GDM1 (cell line): ENCODE measurements at regions not wholly inside any gene's neighbourhood (a gene's known extent, or its start where the extent isn't known, plus 50 kb on each side); places are given as distances from the start of the nearest gene placed in this dataset.
"Not testable (repeated sequence)": the region's sequence is repeated elsewhere in the genome, so short reads cannot be mapped to it uniquely, and the experiment has no call there.

Experiments used
- DNase-seq: peaks from one replicate; lab custom pipeline; 2025; lab: John Stamatoyannopoulos, UW

GRCh38 chr18:961644-962355 lies 57.1 kb downstream of the ADCYAP1 start:
- DNase-seq: no peak

DNA sequence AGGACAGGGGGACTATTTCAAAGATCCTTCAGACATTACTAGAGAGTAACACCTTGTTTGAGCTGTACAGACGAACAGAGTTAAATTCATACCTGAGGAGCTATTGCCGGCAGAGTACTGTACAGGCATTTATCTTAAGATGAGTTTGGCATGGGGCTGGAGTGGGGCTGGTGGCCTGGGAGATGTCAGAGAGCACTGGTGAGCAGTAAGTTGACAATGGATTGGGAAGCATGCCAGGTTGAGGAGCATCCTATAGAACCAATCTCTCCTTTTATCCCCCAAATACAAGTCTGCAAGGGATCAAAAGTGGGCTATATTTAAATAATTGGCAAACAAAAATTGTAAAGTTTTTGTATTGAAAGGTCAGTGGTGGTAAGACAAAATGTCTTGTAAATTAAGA lies 58.6 kb downstream of the ADCYAP1 start:
- no peak for DNase-seq

GRCh38 chr18:965921-966758 lies 61.5 kb downstream of the ADCYAP1 start:
- no peak for DNase-seq

DNA sequence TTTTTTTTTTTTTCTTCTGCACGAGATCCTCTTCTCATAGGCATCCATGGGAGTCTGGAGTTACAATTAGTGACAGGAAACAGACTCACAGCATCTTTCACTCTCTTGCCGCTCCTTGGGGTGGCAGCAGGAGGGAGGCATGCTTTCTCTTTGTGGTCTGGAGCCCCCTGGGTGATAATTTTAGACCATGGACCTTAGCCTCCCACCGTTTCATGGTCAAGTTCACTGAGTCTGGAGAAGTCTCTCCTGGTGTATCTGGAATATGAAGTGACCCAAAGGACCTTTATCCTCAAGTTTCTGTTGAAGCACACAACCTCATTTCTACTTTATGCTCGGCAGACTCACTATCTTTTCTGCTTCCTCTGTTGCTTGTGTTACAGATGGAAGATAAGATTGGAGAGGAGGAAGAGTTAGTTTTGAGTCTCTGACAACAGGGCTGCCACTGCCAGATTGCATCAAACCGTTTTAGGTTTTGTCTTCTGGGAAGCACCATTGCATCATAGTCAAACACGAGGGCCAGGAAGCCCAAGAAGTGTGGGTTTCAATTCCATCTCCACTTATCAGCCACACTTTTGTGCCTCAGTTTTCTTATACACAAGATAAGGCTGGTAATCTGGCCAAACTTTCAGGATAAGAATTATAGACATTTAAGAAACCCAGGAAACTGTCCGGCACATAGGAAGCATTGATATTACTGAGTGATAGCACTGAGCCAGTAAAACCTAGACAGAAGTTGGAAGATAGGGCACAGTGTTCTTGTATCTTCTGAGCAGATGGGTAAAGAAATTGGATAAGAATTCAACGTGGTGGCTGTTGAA lies 62.3 kb downstream of the ADCYAP1 start:
- no peak for DNase-seq

GRCh38 chr18:968910-969309 lies 64.2 kb downstream of the ADCYAP1 start:
- not testable (repeated sequence) for DNase-seq

- not testable (repeated sequence) for DNase-seq
Observed at GRCh38 chr18:969311-969710, 64.6 kb downstream of the ADCYAP1 start.

DNA sequence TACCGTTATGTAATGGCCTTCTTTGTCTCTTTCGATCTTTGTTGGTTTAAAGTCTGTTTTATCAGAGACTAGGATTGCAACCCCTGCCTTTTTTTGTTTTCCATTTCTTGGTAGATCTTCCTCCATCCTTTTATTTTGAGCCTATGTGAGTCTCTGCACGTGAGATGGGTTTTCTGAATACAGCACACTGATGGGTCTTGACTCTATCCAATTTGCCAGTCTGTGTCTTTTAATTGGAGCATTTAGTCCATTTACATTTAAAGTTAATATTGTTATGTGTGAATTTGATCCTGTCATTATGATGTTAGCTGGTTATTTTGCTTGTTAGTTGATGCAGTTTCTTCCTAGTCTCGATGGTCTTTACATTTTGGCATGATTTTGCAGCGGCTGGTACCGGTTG lies 69.9 kb downstream of the ADCYAP1 start:
- not testable (repeated sequence) for DNase-seq

DNA sequence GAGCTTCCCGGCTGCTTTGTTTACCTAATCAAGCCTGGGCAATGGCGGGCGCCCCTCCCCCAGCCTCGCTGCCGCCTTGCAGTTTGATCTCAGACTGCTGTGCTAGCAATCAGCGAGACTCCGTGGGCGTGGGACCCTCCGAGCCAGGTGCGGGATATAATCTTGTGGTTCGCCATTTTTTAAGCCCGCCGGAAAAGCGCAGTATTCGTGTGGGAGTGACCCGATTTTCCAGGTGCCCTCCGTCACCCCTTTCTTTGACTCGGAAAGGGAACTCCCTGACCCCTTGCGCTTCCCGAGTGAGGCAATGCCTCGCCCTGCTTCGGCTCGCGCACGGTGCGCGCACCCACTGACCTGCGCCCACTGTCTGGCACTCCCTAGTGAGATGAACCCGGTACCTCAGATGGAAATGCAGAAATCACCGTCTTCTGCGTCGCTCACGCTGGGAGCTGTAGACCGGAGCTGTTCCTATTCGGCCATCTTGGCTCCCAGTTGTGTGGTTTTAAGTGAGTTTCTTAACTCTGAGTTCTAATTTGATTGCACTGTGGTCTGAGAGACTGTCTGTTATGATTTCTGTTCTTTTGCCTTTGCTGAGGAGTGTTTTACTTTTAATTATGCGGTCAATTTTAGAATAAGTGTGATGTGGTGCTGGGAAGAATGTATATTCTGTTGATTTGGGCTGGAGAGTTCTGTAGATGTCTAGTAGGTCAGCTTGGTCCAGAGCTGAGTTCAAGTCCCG lies 71.9 kb downstream of the ADCYAP1 start:
- not testable (repeated sequence) for DNase-seq

- not testable (repeated sequence) for DNase-seq
Observed at GRCh38 chr18:977327-977726, 72.7 kb downstream of the ADCYAP1 start.

DNA sequence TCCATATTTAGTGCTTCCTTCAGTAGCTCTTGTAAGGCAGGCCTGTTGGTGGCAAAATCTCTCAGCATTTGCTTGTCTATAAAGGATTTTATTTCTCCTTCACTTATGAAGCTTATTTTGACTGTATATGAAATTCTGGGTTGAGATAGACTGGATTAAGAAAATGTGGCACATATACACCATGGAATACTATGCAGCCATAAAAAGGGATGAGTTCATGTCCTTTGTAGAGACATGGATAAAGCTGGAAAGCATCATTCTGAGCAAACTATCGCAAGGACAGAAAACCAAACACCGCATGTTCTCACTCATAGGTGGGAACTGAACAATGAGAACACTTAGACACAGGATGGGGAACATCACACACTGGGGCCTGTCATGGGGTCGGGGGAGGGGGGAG lies 73.1 kb downstream of the ADCYAP1 start:
- DNase-seq: not testable (repeated sequence)

DNA sequence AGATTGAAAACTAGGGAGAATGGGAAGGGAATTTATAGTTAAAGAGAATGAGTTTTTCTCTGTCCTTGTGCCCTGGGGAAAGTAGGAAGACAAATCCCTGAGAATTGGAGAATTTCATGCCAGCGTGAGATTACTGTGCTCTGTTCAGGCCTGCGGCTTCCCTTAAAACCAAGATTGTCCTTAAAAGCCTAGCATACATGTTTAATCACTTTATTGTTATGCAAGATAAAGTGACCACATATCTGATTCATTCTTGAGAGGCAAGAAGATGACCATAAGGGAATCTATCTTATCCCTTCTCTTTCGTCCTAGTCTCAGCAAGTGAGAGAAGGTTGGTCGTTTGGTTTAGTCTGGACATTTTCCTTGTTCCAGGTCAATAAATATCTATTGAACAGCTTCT lies 75.9 kb downstream of the ADCYAP1 start:
- DNase-seq: no peak

- DNase-seq: no peak
Observed at GRCh38 chr18:984004-984403, 79.3 kb downstream of the ADCYAP1 start.

GRCh38 chr18:985212-985661 lies 80.6 kb downstream of the ADCYAP1 start:
- no peak for DNase-seq

GRCh38 chr18:986051-986450 lies 81.4 kb downstream of the ADCYAP1 start:
- no peak for DNase-seq

DNA sequence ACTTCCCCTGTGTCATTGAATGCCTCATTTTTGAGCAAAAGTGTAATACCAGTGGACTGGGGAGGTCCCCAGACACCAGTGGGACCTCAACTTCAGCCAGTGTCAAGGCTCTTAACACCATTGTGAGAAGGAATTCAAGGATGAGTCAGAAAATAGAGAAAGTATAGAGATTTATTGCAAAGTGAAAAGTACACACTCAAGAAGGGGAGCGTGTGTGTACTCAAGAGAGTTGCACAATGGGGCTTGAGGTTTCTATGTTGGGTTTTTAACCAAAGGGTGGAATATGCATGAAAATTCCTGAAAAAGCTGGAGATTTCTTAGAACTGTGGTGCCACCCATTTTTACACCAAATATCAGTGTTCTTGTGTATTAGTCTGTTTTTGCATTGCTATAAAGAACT lies 81.9 kb downstream of the ADCYAP1 start:
- no peak for DNase-seq

DNA sequence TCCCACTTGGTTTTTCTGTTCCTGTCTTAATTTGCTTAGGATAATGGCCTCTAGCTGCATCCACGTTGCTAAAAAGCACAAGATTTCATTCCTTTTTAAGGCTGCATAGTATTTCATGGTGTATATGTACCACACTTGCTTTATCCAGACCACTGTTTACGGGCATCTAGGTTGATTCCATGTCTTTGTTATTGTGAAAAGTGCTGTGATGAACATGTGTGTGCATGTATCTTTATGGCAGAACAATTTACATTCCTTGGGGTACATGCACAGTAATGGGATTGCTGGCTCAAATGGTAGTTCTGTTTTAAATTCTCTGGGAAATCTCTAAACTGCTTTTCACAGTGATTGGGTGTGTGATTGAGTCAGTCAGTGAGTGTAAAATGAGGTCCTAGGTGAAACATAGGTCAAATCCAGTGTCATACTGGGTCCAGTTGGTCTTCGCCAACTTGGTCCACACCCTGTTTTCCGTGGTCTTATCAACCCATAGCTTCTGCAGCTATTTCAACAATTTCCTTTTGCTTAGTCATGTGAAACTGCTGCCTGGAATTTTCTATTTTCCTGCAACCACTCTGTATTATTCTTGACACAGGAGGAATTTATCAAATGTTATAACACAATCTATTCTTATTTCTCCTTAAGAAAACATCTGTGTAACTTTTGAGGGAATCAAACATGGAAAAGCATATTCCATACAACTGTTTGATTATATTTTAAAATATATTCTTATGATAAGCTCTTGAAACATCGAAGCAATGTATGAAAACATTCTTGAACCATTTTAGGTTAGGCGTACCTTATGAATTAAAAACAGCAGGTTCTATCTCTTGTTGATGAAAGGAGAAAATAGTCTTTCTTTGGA lies 82.9 kb downstream of the ADCYAP1 start:
- DNase-seq: no peak

- no peak for DNase-seq
Observed at GRCh38 chr18:989425-989824, 84.8 kb downstream of the ADCYAP1 start.

GRCh38 chr18:990197-990596 lies 85.5 kb downstream of the ADCYAP1 start:
- no peak for DNase-seq

DNA sequence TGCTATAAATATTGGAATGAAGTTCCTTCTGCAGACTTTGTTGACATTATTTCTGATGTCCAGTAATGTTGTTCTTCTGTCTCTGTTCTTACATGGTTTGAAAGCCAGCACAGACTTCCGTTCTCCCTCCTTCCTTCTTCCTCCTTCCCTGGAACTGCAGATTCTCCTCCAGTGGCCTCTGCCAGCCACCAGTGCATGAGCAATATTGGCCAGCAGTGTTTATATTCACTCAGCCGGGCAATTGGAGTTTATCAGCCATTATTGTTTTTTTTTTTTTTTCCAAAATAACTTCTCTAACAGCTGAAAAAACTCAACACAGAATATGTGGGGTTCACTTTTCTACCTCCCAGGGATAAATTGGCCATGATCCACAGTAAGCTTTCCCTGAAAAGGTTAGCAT lies 86.8 kb downstream of the ADCYAP1 start:
- DNase-seq: no peak

- no peak for DNase-seq
Observed at GRCh38 chr18:993560-993959, 88.9 kb downstream of the ADCYAP1 start.

DNA sequence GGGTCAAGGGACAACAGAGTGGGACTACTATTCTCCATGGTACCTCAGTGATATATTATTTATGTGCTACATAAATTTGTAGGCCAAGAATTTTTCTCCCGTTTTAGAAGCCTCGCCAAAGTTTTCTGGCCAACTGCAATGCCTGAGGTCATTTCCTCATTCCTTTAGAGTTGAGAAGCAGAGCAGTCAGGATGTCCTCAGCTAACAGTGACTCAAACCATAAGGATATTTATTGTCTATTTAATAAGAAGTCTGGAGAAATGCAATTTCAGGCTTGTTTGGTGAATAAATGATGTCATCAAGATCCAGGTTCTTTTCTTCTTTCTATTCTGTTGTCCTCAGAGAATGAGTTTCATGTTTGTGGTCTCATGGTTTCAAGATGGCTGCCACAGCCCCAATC lies 91.0 kb downstream of the ADCYAP1 start:
- DNase-seq: no peak
